MM.1S (cell line): ENCODE measurements at regions not wholly inside any gene's neighbourhood (a gene's known extent, or its start where the extent isn't known, plus 50 kb on each side); places are given as distances from the start of the nearest gene placed in this dataset.

Source experiments
- CTCF ChIP-seq: fragments of 300-600 bp; sonication (generic); IDR thresholded peaks from 2 replicates; pipeline ENCODE4 v1.5.1; 2016; ENCODE audit warnings: antibody characterized with exemption, low read length, mixed read lengths
- EZH2phosphoT487 ChIP-seq: fragments of 300-600 bp; sonication (generic); IDR thresholded peaks from 2 replicates; pipeline ENCODE4 v1.6.1; 2018; ENCODE audit warnings: antibody characterized with exemption, low read length

- TF ChIP-seq EZH2phosphoT487 (no peak), CTCF (no peak)
These were observed 623.1 kb downstream of the MBD2 start for GRCh38 chr18:53601344-53601743.
